HG03064 (cell line): ENCODE measurements at regions not wholly inside any gene's neighbourhood (a gene's known extent, or its start where the extent isn't known, plus 50 kb on each side); places are given as distances from the start of the nearest gene placed in this dataset.

Source experiments
- ATAC-seq: cut with Tn5 transposase; IDR thresholded peaks from one replicate; pipeline ENCODE4 v1.9.1; 2021; ENCODE audit warnings: low read depth; ENCODE audit not compliant: unreplicated experiment

GRCh38 chrX:40459571-40460158 lies 121.1 kb upstream of the ATP6AP2 start:
- ATAC-seq, result no peak

DNA sequence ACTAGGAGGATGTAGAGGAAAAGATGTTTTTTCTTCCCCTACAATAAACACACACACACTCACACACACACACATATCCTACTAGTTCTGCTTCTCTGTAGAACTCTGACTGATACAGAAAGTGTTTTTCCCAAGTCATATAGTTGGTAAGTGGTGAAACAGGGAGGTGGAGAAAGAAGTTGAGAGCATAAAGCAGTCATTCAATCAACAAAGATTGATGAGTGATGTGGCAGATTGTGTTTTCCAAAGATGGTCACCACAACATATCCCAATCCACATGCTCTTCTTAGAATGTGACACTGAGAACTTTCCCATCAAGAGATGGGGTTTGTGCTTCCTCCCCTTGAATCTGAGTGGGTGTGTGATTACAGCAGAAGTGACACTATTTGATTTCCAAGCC lies 123.4 kb upstream of the ATP6AP2 start:
- ATAC-seq, result no peak

- ATAC-seq, result no peak
Measured at GRCh38 chrX:40452031-40452430, 128.7 kb upstream of the ATP6AP2 start.

GRCh38 chrX:40449956-40450706 lies 130.6 kb upstream of the ATP6AP2 start:
- ATAC-seq, result no peak

DNA sequence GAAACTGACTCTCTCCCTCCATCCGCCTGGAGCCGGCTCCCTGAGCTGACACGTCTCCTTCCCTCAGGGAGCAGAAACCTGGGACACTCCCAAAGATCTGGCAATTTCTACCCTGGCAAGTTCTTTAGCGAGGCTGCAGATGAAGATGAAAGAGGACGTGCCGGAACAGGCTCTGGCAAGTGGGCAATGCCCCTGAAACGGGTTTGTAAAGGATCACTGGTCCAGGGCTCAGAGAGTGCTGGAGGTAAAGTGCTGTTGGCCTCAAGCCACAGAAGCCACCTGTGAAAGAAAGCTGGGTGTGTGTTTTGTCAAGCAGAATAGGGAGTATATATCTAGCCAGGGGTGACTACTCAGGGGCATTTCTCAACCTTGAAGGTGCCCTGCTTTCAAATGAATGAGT lies 131.4 kb upstream of the ATP6AP2 start:
- no peak for ATAC-seq

- ATAC-seq, result no peak
Measured at GRCh38 chrX:40448793-40449192, 132.0 kb upstream of the ATP6AP2 start.

DNA sequence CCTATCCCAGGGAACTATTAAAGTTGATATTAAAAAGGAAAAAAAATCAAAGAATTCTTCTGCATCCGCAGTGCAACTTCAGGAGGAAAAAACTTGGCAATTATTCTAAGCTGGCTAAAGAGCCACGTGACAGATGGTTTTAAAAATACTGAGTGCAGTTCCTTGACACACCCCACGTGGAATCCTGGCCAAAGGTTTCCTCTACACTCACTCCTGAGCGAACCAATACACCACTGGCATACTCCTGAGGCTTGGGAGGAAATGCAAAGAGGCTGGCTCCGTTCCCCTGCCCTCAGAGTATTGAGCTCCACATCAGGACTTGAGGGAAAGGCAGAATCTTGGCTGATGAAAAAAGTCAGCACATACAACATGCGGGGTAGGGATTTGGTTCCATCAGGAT lies 133.8 kb upstream of the ATP6AP2 start:
- no peak for ATAC-seq

DNA sequence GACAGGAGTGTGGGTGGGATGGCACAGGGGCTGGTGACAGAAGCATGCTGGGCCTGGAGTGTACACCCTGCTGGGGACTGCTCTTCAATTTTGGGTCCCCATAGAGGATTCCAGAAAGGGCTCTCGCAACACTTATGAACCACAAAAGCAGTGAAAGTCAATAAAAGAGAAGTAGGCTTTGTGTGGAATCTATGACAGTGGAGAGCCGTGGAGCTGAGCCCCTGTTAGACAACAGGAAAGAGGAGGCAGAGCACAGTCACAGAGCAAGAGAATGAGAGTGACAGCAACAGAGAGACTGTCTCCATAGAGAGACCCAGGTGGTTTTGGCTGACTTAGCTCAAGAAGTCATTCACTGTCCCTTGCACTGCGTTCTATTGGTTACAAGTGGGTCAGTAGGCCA lies 135.1 kb upstream of the ATP6AP2 start:
- no peak for ATAC-seq

DNA sequence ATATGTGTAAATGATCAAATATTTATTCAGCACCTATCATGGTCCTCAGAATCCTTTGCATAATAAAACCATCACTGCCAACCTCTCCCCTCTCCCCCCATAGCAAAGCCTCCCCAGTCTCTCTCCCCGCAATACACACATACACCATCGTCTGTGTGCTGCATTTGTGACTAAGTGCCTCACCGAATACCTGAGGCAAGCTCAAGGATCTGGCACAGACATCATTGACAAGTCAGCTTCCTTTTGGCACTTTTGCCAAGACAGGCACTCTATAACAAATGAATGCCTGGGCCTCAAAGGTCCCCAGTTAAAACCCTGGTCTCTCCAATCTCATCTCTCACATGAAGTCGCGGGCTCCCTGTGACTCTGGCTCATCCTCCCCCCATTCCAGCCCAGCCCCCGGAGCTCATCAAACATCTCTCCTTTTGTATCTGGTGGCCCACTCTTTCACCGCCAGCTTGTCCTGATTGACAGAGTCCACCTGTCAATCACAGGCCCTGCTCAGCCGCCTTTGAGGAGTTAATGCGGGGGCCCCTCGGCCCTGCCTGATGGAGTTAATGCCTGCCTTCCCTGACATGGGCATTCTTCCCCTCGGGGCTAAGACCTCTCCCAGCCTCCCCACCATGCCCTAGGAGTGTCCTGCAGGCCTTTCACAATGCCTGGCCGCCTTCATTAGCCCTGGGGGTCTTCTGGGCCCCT lies 135.8 kb upstream of the ATP6AP2 start:
- ATAC-seq, result no peak

GRCh38 chrX:40444133-40444532 lies 136.6 kb upstream of the ATP6AP2 start:
- no peak for ATAC-seq

GRCh38 chrX:40440866-40441265 lies 139.9 kb upstream of the ATP6AP2 start:
- no peak for ATAC-seq

GRCh38 chrX:40439625-40440532 lies 140.9 kb upstream of the ATP6AP2 start:
- no peak for ATAC-seq

DNA sequence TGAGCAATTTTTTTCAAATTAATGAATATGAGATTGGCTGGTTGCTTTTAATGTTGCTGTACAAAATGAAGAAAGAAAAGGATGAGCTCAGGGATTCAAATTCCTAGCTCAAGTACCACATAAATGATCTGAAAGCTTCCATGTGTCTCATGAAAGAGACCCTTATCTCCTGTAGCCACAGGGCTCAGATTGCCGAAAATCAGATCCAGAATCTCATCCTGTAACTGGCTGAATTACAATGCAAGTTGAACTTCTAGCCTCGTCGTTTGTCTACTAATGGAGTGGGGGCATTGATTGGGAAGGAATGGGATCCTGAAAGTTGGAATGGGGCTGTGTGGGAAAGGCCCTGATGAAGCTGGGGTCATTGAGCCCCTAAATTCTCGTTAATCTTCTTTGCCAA lies 143.4 kb upstream of the ATP6AP2 start:
- ATAC-seq, result no peak

GRCh38 chrX:40434947-40435346 lies 145.8 kb upstream of the ATP6AP2 start:
- ATAC-seq, result no peak

DNA sequence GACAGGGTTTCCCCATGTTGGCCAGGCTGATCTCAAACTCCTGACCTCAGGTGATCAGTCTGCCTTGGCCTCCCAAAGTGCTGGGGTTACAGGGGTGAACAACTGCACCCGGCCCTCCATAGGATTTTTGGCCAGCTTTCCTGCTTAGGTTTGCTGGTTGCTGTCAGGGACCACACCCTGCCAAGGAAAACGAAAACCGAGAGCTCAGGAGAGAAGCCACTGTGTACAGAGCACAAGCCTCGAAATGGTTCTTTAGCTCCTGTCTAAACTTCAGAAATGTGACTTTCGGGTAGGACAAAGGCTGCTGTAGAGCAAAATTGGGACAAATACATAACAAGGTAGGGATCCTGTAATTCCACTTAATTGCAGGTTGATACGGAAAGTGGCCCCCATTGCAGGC lies 146.3 kb upstream of the ATP6AP2 start:
- ATAC-seq, result no peak

DNA sequence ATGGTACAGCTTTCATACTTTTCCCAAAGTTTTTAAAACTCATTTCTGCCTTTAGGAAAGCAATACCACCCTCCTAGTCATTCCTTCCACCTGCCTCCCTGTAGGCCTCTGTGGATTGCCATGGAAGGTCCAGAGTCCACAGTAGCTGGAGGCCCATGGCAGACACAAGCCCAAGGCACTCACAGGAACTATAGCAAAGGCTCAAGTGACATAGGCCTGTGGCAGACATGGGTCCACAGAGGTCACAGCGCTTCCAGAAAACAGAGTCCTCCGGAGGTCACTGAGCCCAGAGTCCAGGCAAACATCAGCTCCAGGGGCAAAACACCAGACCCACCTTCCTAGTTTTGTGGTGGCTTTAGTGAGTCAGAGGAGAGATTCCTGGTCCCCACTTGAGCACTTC lies 147.6 kb upstream of the ATP6AP2 start:
- no peak for ATAC-seq

- no peak for ATAC-seq
Measured at GRCh38 chrX:40424259-40424658, 156.5 kb upstream of the ATP6AP2 start.

DNA sequence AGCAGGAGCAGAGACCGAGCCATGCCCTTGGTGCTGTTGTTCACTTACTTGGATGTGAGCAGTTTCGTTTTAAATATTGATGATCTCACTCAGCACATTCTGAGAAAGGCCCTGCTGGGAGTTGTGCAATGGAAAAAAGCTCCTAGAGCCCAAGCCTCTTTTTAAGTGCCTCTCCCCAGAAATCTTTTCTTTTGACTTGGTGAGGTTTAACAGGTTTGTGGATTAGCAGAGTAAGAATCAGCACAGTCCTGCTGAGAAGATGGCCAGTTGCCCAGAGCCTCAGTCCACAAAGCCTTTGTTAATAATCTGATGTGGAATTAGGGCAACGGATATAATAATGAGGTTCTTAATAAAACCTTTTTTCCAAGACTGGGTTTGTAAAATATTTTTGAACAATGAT lies 157.5 kb upstream of the ATP6AP2 start:
- ATAC-seq, result no peak

DNA sequence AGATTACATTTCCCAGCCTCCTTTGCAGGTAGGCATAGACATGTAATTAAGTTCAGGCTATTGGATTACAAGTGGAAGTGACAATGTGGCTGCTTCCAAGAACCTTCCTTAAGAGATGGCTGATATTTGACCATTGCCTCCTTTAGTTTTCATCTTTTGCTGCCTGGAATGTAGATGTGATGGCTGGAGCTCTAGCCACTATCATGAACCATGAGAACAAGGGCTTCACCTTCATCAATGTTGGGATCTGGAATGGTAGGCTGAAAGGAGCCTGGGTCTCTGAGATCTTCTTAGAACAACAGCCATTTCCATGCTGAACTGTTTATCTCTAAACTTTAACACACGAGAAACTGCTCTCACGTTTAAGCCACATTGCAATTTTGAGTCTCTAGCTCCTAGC lies 158.7 kb upstream of the ATP6AP2 start:
- no peak for ATAC-seq

DNA sequence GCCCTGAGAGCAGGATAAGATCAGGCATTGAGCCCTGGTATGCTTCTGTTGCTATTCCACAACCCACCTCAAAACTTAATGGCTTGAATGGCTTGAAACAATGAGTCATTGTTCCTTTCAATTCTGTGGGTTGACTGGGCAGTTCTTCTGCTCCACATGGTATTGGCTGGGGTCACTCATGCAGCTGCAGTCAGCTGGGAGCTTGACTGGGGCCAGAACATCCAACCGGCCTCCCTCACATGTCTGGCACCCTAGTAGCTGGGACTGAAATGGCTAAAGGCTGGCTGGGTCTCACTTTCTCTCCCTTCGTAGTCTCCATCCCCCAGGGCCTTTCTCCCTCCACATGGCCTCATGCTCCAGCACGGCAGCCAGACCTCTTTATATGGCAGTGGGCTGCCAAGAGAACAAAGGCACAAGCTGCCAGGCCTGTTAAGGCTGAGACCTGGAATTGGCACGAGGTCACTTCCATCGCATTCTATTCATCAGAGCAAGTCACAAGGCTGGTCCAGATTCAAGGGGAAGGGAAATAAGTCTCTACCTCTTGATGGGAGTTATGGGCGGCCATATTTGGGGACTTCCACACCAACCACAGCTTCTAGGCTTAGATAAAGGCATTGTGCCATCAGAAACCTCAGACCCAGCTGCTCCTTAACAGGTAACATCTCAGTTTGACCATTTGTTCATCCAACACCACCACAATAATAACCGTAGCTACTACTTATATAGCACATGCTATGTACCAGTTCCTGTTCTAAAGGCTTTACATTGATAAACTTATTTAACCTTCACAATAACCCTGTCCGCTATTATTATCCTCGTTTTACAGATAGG lies 159.7 kb upstream of the ATP6AP2 start:
- ATAC-seq, result peak; percentile 66
